Gastrocnemius medialis (tissue), 4 donors: ENCODE measurements at regions not wholly inside any gene's neighbourhood (a gene's known extent, or its start where the extent isn't known, plus 50 kb on each side); places are given as distances from the start of the nearest gene placed in this dataset.

Source experiments
- ATAC-seq, 2 donors: fragments of 150-250 bp; one replicate each; pipeline ENCODE4 v1.9.1; 2016
- DNase-seq, 2 donors: peaks; one replicate each; pipeline ENCODE4 v3.0.0-alpha.2; 2019
- H3K27ac ChIP-seq, 4 donors: fragments of 200-600 bp; sonication (generic); 1 replicate in 1 of 4; 2 replicates in 3 of 4; pipeline ENCODE4 v1.5.1; 2016 to 2018; ENCODE audit warnings: mild to moderate bottlenecking in 2 of 4, moderate library complexity in 1 of 4
- H3K27me3 ChIP-seq, 3 donors: fragments of 200-600 bp; sonication (generic) in 2 of 3; 1 replicate in 1 of 3; 2 replicates in 2 of 3; pipeline versions ENCODE4 v1.5.1 to v1.6.0; 2016 to 2019; ENCODE audit warnings: mild to moderate bottlenecking in 1 of 3, moderate library complexity in 1 of 3
- H3K36me3 ChIP-seq, 2 donors: fragments of 200-600 bp; sonication (generic) in 1 of 2; one replicate each; pipeline ENCODE4 v1.5.1; 2017 to 2018
- H3K4me1 ChIP-seq, 2 donors: fragments of 200-600 bp; sonication (generic) in 1 of 2; one replicate each; pipeline ENCODE4 v1.5.1; 2016 to 2017; ENCODE audit warnings: mild to moderate bottlenecking in 2 of 2
- H3K4me3 ChIP-seq, 4 donors: fragments of 200-600 bp; sonication (generic) in 3 of 4; 1 replicate in 1 of 4; 2 replicates in 3 of 4; pipeline ENCODE4 v1.5.1; 2016 to 2019; ENCODE audit warnings: mild to moderate bottlenecking in 2 of 4
- H3K9me3 ChIP-seq, 3 donors: fragments of 200-600 bp; sonication (generic) in 2 of 3; 1 replicate in 1 of 3; 2 replicates in 2 of 3; pipeline ENCODE4 v1.5.1; 2016 to 2019
- POLR2A ChIP-seq, 2 donors: fragments of 450-650 bp; IDR thresholded peaks; one replicate each; pipeline ENCODE4 v1.6.1; 2017; ENCODE audit warnings: antibody characterized with exemption in 2 of 2, mild to moderate bottlenecking in 2 of 2, moderate library complexity in 2 of 2
- in situ Hi-C, 4 donors: fragments of 200-750 bp; cut with MboI; loops; one replicate each; pipeline versions ENCODE4 v1.15.0 to v1.8.0; 2017; ENCODE audit warnings: low sequenced_read_pairs in 4 of 4
- intact Hi-C: fragments of 100-400 bp; cut with DNase I; formaldehyde crosslinking; loops from one replicate; pipeline ENCODE4 v1.15.1; 2023; ENCODE audit warnings: low total_unique reads
- TF ChIP-seq, protein P1 (sequence below), 5 experiments: fragments of 450-650 bp in 3 of 5; fragments of 200-600 bp in 2 of 5; sonication (generic) in 2 of 5; IDR thresholded peaks in 4 of 5; conservative IDR thresholded peaks in 1 of 5; 1 replicate in 4 of 5; 2 replicates in 1 of 5; pipeline ENCODE4 v1.5.1; 2016 to 2019; ENCODE audit warnings: antibody characterized with exemption in 5 of 5, mild to moderate bottlenecking in 3 of 5, moderate library complexity in 3 of 5

- TF ChIP-seq, protein P1, sequence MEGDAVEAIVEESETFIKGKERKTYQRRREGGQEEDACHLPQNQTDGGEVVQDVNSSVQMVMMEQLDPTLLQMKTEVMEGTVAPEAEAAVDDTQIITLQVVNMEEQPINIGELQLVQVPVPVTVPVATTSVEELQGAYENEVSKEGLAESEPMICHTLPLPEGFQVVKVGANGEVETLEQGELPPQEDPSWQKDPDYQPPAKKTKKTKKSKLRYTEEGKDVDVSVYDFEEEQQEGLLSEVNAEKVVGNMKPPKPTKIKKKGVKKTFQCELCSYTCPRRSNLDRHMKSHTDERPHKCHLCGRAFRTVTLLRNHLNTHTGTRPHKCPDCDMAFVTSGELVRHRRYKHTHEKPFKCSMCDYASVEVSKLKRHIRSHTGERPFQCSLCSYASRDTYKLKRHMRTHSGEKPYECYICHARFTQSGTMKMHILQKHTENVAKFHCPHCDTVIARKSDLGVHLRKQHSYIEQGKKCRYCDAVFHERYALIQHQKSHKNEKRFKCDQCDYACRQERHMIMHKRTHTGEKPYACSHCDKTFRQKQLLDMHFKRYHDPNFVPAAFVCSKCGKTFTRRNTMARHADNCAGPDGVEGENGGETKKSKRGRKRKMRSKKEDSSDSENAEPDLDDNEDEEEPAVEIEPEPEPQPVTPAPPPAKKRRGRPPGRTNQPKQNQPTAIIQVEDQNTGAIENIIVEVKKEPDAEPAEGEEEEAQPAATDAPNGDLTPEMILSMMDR (IDR thresholded peaks at IDR 0.05 in 4 of 5, conservative IDR thresholded peaks at IDR 0.05 in 1 of 5), result no peak
- TF ChIP-seq POLR2A (IDR thresholded peaks at IDR 0.05), result no peak
- no peaks in the 10 kb centered on the region for H3K27me3 ChIP-seq
- no peak overlapping the region for H3K4me3 ChIP-seq
- no peaks in the 10 kb centered on the region for H3K9me3 ChIP-seq
- no peak for DNase-seq
- intact Hi-C loops, result no loop called here
- H3K36me3 ChIP-seq, result no peaks in the 10 kb centered on the region
- in situ Hi-C loops, result no loop called here
- no peak for ATAC-seq
- H3K27ac ChIP-seq, result no peak overlapping the region
- H3K4me1 ChIP-seq, result no peaks in the 10 kb centered on the region
These were observed 452.3 kb downstream of the ZIC3 start for GRCh38 chrX:138018145-138018799.

GRCh38 chrX:138020941-138021340 lies 455.0 kb downstream of the ZIC3 start:
- no peaks in the 10 kb centered on the region for H3K36me3 ChIP-seq
- DNase-seq (no peak), ATAC-seq (no peak)
- intact Hi-C loops (no loop called here), in situ Hi-C loops (no loop called here)
- no peak overlapping the region for H3K27ac ChIP-seq
- no peak overlapping the region for H3K4me3 ChIP-seq
- no peaks in the 10 kb centered on the region for H3K4me1 ChIP-seq
- H3K9me3 ChIP-seq, result no peaks in the 10 kb centered on the region
- TF ChIP-seq POLR2A (IDR thresholded peaks at IDR 0.05), result no peak
- TF ChIP-seq, protein P1 (IDR thresholded peaks at IDR 0.05 in 4 of 5, conservative IDR thresholded peaks at IDR 0.05 in 1 of 5), result no peak
- no peaks in the 10 kb centered on the region for H3K27me3 ChIP-seq

DNA sequence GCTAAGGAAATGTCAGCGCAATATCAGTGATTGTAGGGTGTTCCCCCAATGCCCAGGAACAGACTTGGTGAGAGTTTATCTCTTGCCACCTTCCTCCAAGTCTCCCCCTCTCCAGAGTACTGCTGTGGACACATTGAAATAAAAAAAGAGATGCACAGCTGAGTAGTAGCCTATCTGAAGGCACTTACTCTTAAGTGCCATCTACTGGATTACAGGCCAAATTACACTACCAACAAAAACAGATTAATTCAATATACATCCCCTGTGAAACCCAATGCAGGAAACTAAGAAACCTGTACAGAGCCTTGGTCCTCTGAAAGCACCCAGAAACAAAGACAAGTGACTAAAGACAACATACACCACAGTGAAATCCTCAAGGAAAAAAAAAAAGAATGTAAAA lies 460.3 kb downstream of the ZIC3 start:
- Histone ChIP-seq H3K4me1 (no peaks in the 10 kb centered on the region), H3K27ac (no peak overlapping the region), H3K27me3 (no peaks in the 10 kb centered on the region), H3K4me3 (no peak overlapping the region), H3K9me3 (no peaks in the 10 kb centered on the region), H3K36me3 (no peaks in the 10 kb centered on the region)
- intact Hi-C loops, result no loop called here
- no peak for TF ChIP-seq POLR2A (IDR thresholded peaks at IDR 0.05)
- in situ Hi-C loops, result no loop called here
- ATAC-seq, result no peak
- DNase-seq, result no peak

DNA sequence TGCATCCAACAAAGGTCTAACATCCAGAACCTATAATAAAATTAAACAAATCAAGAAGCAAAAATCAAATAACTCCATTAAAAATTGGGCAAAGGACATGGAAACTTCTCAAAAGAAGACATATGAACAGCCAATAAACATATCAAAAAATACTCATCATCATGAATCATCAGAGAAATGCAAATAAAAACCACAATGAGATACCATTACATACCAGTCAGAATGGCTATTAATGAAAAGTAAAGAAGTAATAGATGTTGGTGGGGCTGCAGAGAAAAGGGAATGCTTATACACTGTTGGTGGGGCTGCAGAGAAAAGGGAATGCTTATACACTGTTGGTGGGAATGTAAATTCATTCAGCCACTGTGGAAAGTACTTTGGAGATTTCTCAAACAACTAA lies 465.8 kb downstream of the ZIC3 start:
- H3K9me3 ChIP-seq, result no peaks in the 10 kb centered on the region
- no peak overlapping the region for H3K4me3 ChIP-seq
- in situ Hi-C loops (no loop called here), intact Hi-C loops (no loop called here)
- H3K36me3 ChIP-seq, result no peaks in the 10 kb centered on the region
- ATAC-seq (no peak), DNase-seq (no peak)
- H3K4me1 ChIP-seq, result no peaks in the 10 kb centered on the region
- no peak for TF ChIP-seq POLR2A (IDR thresholded peaks at IDR 0.05)
- TF ChIP-seq, protein P1 (IDR thresholded peaks at IDR 0.05 in 4 of 5, conservative IDR thresholded peaks at IDR 0.05 in 1 of 5), result no peak
- no peaks in the 10 kb centered on the region for H3K27me3 ChIP-seq
- H3K27ac ChIP-seq, result no peak overlapping the region

DNA sequence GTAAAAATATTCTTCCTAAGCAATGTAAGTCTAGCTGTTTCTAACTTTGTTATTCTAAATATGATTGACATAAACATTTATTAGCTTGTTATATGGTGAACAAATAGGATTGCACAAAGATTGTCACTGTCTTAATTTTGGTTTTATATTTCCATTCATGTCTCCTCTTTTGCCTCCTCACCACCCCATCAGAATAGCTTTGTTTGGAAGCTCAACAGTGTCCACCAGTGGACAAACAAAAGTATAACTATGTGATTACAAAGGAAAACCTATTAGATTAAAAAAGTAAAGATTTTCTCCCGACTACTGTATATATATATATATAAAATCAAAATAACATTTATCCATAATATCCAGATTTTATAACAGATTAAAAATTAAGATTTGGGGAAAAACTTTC lies 468.2 kb downstream of the ZIC3 start:
- Histone ChIP-seq H3K36me3 (no peaks in the 10 kb centered on the region), H3K4me3 (no peak overlapping the region), H3K27ac (no peak overlapping the region), H3K4me1 (no peaks in the 10 kb centered on the region), H3K9me3 (no peaks in the 10 kb centered on the region), H3K27me3 (no peaks in the 10 kb centered on the region)
- intact Hi-C loops (no loop called here), in situ Hi-C loops (no loop called here)
- DNase-seq (no peak), ATAC-seq (no peak)
- TF ChIP-seq POLR2A (IDR thresholded peaks at IDR 0.05), result no peak
- TF ChIP-seq, protein P1 (IDR thresholded peaks at IDR 0.05 in 4 of 5, conservative IDR thresholded peaks at IDR 0.05 in 1 of 5), result no peak
